ENCODE measurements at regions not wholly inside any gene's neighbourhood (a gene's known extent, or its start where the extent isn't known, plus 50 kb on each side); places are given as distances from the start of the nearest gene placed in this dataset.

GRCh38 chr7:17640730-17641377, 299.4 kb downstream of the SNX13 start:
- H3K27me3 ChIP-seq (ENCODE audit: control insufficient read depth in 3 of 3, insufficient read depth in 3 of 3, low read length in 3 of 3) = no peaks in the 10 kb centered on the region
- H3K36me3 ChIP-seq (ENCODE audit: control insufficient read depth in 3 of 3, insufficient read depth in 2 of 3, low read depth in 1 of 3, low read length in 3 of 3) = no peaks in the 10 kb centered on the region
- no peak overlapping the region for H3K27ac ChIP-seq (ENCODE audit: low read depth in 1 of 3, low read length in 2 of 3)
- peaks cover 2 to 18% of the 10 kb centered on the region in 2 donors for H3K9me3 ChIP-seq (ENCODE audit: control insufficient read depth in 2 of 2, insufficient read depth in 1 of 2, low read depth in 1 of 2, low read length in 1 of 2)
- FAIRE-seq (no peak), DNase-seq (peak; percentile 41 to 47)
- no peaks in the 10 kb centered on the region for H3K4me1 ChIP-seq (ENCODE audit: control insufficient read depth in 3 of 3, insufficient read depth in 2 of 3, low read depth in 1 of 3, low read length in 2 of 3)
- WGBS, 3 donors = 37 to 61% (median 58%) methylated on average over 4 of the region's 4 CpGs
- H3K4me3 ChIP-seq (ENCODE audit: low read depth in 1 of 3, low read length in 3 of 3) = no peak overlapping the region

GRCh38 chr7:17645500-17645899, 294.8 kb downstream of the SNX13 start:
- Histone ChIP-seq H3K4me3 (ENCODE audit: low read depth in 1 of 3, low read length in 3 of 3) (no peak overlapping the region), H3K9me3 (ENCODE audit: control insufficient read depth in 2 of 2, insufficient read depth in 1 of 2, low read depth in 1 of 2, low read length in 1 of 2) (peaks cover 2 to 18% of the 10 kb centered on the region in 2 donors), H3K36me3 (ENCODE audit: control insufficient read depth in 3 of 3, insufficient read depth in 2 of 3, low read depth in 1 of 3, low read length in 3 of 3) (no peaks in the 10 kb centered on the region), H3K27ac (ENCODE audit: low read depth in 1 of 3, low read length in 2 of 3) (no peak overlapping the region), H3K27me3 (ENCODE audit: control insufficient read depth in 3 of 3, insufficient read depth in 3 of 3, low read length in 3 of 3) (no peaks in the 10 kb centered on the region), H3K4me1 (ENCODE audit: control insufficient read depth in 3 of 3, insufficient read depth in 2 of 3, low read depth in 1 of 3, low read length in 2 of 3) (peaks cover 0 to 4% (median 3%) of the 10 kb centered on the region in 3 donors)
- FAIRE-seq = no peak
- no peak for DNase-seq
- 87 to 92% (median 88%) methylated on average over 1 of the region's 1 CpG for WGBS, 3 donors

GRCh38 chr7:17646253-17646956, 293.9 kb downstream of the SNX13 start:
- no peak overlapping the region for H3K4me3 ChIP-seq (ENCODE audit: low read depth in 1 of 3, low read length in 3 of 3)
- H3K4me1 ChIP-seq (ENCODE audit: control insufficient read depth in 3 of 3, insufficient read depth in 2 of 3, low read depth in 1 of 3, low read length in 2 of 3) = peaks cover 0 to 4% (median 3%) of the 10 kb centered on the region in 3 donors
- DNase-seq = peak in 1 of 2 donors; percentile 25
- FAIRE-seq = no peak
- peaks cover 2 to 18% of the 10 kb centered on the region in 2 donors for H3K9me3 ChIP-seq (ENCODE audit: control insufficient read depth in 2 of 2, insufficient read depth in 1 of 2, low read depth in 1 of 2, low read length in 1 of 2)
- H3K27ac ChIP-seq (ENCODE audit: low read depth in 1 of 3, low read length in 2 of 3) = no peak overlapping the region
- H3K27me3 ChIP-seq (ENCODE audit: control insufficient read depth in 3 of 3, insufficient read depth in 3 of 3, low read length in 3 of 3) = no peaks in the 10 kb centered on the region
- 40 to 59% (median 58%) methylated on average over 3 of the region's 3 CpGs for WGBS, 3 donors
- H3K36me3 ChIP-seq (ENCODE audit: control insufficient read depth in 3 of 3, insufficient read depth in 2 of 3, low read depth in 1 of 3, low read length in 3 of 3) = no peaks in the 10 kb centered on the region

GRCh38 chr7:17651341-17651740, 289.0 kb downstream of the SNX13 start:
- no peaks in the 10 kb centered on the region for H3K36me3 ChIP-seq (ENCODE audit: control insufficient read depth in 3 of 3, insufficient read depth in 2 of 3, low read depth in 1 of 3, low read length in 3 of 3)
- no peak overlapping the region for H3K4me3 ChIP-seq (ENCODE audit: low read depth in 1 of 3, low read length in 3 of 3)
- no peaks in the 10 kb centered on the region for H3K27me3 ChIP-seq (ENCODE audit: control insufficient read depth in 3 of 3, insufficient read depth in 3 of 3, low read length in 3 of 3)
- no peak for FAIRE-seq
- H3K4me1 ChIP-seq (ENCODE audit: control insufficient read depth in 3 of 3, insufficient read depth in 2 of 3, low read depth in 1 of 3, low read length in 2 of 3) = peaks cover 0 to 2% (median 1%) of the 10 kb centered on the region in 3 donors
- 70 to 89% (median 88%) methylated on average over 2 of the region's 2 CpGs for WGBS, 3 donors
- H3K9me3 ChIP-seq (ENCODE audit: control insufficient read depth in 2 of 2, insufficient read depth in 1 of 2, low read depth in 1 of 2, low read length in 1 of 2) = no peaks in the 10 kb centered on the region
- DNase-seq = no peak
- H3K27ac ChIP-seq (ENCODE audit: low read depth in 1 of 3, low read length in 2 of 3) = no peak overlapping the region

GRCh38 chr7:17651863-17652385, 288.4 kb downstream of the SNX13 start:
- no peak for DNase-seq
- WGBS, 3 donors = 59 to 82% (median 73%) methylated on average over 4 of the region's 4 CpGs
- no peak for FAIRE-seq
- H3K36me3 ChIP-seq (ENCODE audit: control insufficient read depth in 3 of 3, insufficient read depth in 2 of 3, low read depth in 1 of 3, low read length in 3 of 3) = no peaks in the 10 kb centered on the region
- H3K9me3 ChIP-seq (ENCODE audit: control insufficient read depth in 2 of 2, insufficient read depth in 1 of 2, low read depth in 1 of 2, low read length in 1 of 2) = no peaks in the 10 kb centered on the region
- H3K4me1 ChIP-seq (ENCODE audit: control insufficient read depth in 3 of 3, insufficient read depth in 2 of 3, low read depth in 1 of 3, low read length in 2 of 3) = no peaks in the 10 kb centered on the region
- no peak overlapping the region for H3K4me3 ChIP-seq (ENCODE audit: low read depth in 1 of 3, low read length in 3 of 3)
- H3K27ac ChIP-seq (ENCODE audit: low read depth in 1 of 3, low read length in 2 of 3) = no peak overlapping the region
- no peaks in the 10 kb centered on the region for H3K27me3 ChIP-seq (ENCODE audit: control insufficient read depth in 3 of 3, insufficient read depth in 3 of 3, low read length in 3 of 3)

- 59 to 64% (median 63%) methylated on average over 2 of the region's 2 CpGs for WGBS, 3 donors
- FAIRE-seq = no peak
- DNase-seq = no peak
- peaks cover 0 to 4% of the 10 kb centered on the region in 2 donors for H3K9me3 ChIP-seq (ENCODE audit: control insufficient read depth in 2 of 2, insufficient read depth in 1 of 2, low read depth in 1 of 2, low read length in 1 of 2)
- H3K4me1 ChIP-seq (ENCODE audit: control insufficient read depth in 3 of 3, insufficient read depth in 2 of 3, low read depth in 1 of 3, low read length in 2 of 3) = no peaks in the 10 kb centered on the region
- no peaks in the 10 kb centered on the region for H3K27me3 ChIP-seq (ENCODE audit: control insufficient read depth in 3 of 3, insufficient read depth in 3 of 3, low read length in 3 of 3)
- no peak overlapping the region for H3K27ac ChIP-seq (ENCODE audit: low read depth in 1 of 3, low read length in 2 of 3)
- no peak overlapping the region for H3K4me3 ChIP-seq (ENCODE audit: low read depth in 1 of 3, low read length in 3 of 3)
- no peaks in the 10 kb centered on the region for H3K36me3 ChIP-seq (ENCODE audit: control insufficient read depth in 3 of 3, insufficient read depth in 2 of 3, low read depth in 1 of 3, low read length in 3 of 3)
Observed at GRCh38 chr7:17654940-17655339, 285.4 kb downstream of the SNX13 start.

GRCh38 chr7:17659126-17659525, 281.2 kb downstream of the SNX13 start:
- WGBS, 3 donors = 94 to 98% (median 95%) methylated on average over 3 of the region's 3 CpGs
- Histone ChIP-seq H3K27ac (ENCODE audit: low read depth in 1 of 3, low read length in 2 of 3) (no peak overlapping the region), H3K36me3 (ENCODE audit: control insufficient read depth in 3 of 3, insufficient read depth in 2 of 3, low read depth in 1 of 3, low read length in 3 of 3) (no peaks in the 10 kb centered on the region), H3K4me3 (ENCODE audit: low read depth in 1 of 3, low read length in 3 of 3) (no peak overlapping the region), H3K27me3 (ENCODE audit: control insufficient read depth in 3 of 3, insufficient read depth in 3 of 3, low read length in 3 of 3) (no peaks in the 10 kb centered on the region), H3K4me1 (ENCODE audit: control insufficient read depth in 3 of 3, insufficient read depth in 2 of 3, low read depth in 1 of 3, low read length in 2 of 3) (no peaks in the 10 kb centered on the region), H3K9me3 (ENCODE audit: control insufficient read depth in 2 of 2, insufficient read depth in 1 of 2, low read depth in 1 of 2, low read length in 1 of 2) (peaks cover 0 to 4% of the 10 kb centered on the region in 2 donors)
- FAIRE-seq = no peak
- no peak for DNase-seq

GRCh38 chr7:17660116-17660515, 280.2 kb downstream of the SNX13 start:
- Histone ChIP-seq H3K4me1 (ENCODE audit: control insufficient read depth in 3 of 3, insufficient read depth in 2 of 3, low read depth in 1 of 3, low read length in 2 of 3) (no peaks in the 10 kb centered on the region), H3K9me3 (ENCODE audit: control insufficient read depth in 2 of 2, insufficient read depth in 1 of 2, low read depth in 1 of 2, low read length in 1 of 2) (peaks cover 0 to 4% of the 10 kb centered on the region in 2 donors), H3K4me3 (ENCODE audit: low read depth in 1 of 3, low read length in 3 of 3) (no peak overlapping the region), H3K36me3 (ENCODE audit: control insufficient read depth in 3 of 3, insufficient read depth in 2 of 3, low read depth in 1 of 3, low read length in 3 of 3) (no peaks in the 10 kb centered on the region), H3K27me3 (ENCODE audit: control insufficient read depth in 3 of 3, insufficient read depth in 3 of 3, low read length in 3 of 3) (no peaks in the 10 kb centered on the region), H3K27ac (ENCODE audit: low read depth in 1 of 3, low read length in 2 of 3) (no peak overlapping the region)
- 90 to 93% (median 91%) methylated on average over 1 of the region's 1 CpG for WGBS, 3 donors
- FAIRE-seq (no peak), DNase-seq (no peak)
